Prostate gland (tissue), 2 donors: ENCODE measurements at regions not wholly inside any gene's neighbourhood (a gene's known extent, or its start where the extent isn't known, plus 50 kb on each side); places are given as distances from the start of the nearest gene placed in this dataset.

Experiments
- DNase-seq: peaks from one replicate; pipeline ENCODE4 v3.0.0-alpha.2; 2019; ENCODE audit warnings: low spot score
- H3K27ac ChIP-seq, 2 donors: fragments of 200-600 bp; sonication (generic); 2 replicates each; pipeline ENCODE4 v1.5.1; 2017 to 2019
- H3K27me3 ChIP-seq: fragments of 200-600 bp; sonication (generic); replicated peaks from 2 replicates; pipeline ENCODE4 v1.5.1; 2019; ENCODE audit not compliant: insufficient read depth
- H3K36me3 ChIP-seq, 2 donors: fragments of 200-600 bp; sonication (generic); 1 replicate in 1 of 2; 2 replicates in 1 of 2; pipeline versions ENCODE4 v1.5.1 to v1.8.1; 2017 to 2019
- H3K4me1 ChIP-seq: fragments of 200-600 bp; sonication (generic); replicated peaks from 2 replicates; pipeline ENCODE4 v1.5.1; 2019
- H3K4me3 ChIP-seq, 2 donors: fragments of 200-600 bp; sonication (generic); 2 replicates each; pipeline ENCODE4 v1.5.1; 2017 to 2019
- H3K9me3 ChIP-seq: fragments of 200-600 bp; sonication (generic); 2 replicates; pipeline ENCODE4 v1.5.1; 2017
- CTCF ChIP-seq, 4 experiments: fragments of 200-600 bp in 2 of 4; fragments of 450-650 bp in 2 of 4; sonication (generic) in 2 of 4; IDR thresholded peaks; 1 replicate in 3 of 4; 2 replicates in 1 of 4; pipeline ENCODE4 v1.5.1; 2016 to 2019; ENCODE audit warnings: antibody characterized with exemption in 4 of 4, mild to moderate bottlenecking in 2 of 4, moderate library complexity in 2 of 4
- POLR2A ChIP-seq: fragments of 450-650 bp; IDR thresholded peaks from one replicate; pipeline ENCODE4 v1.6.1; 2016; ENCODE audit warnings: antibody characterized with exemption, mild to moderate bottlenecking
- POLR2AphosphoS5 ChIP-seq: sonication (generic); formaldehyde crosslinking; IDR thresholded peaks from one replicate; pipeline ENCODE4 v1.6.1; 2017; ENCODE audit warnings: antibody characterized with exemption
- WGBS: methylation state at CpG from one replicate; pipeline ENCODE4 v1.1.5; 2018; 5-methylcytosine and 5-hydroxymethylcytosine counted together
- intact Hi-C: fragments of 100-400 bp; cut with DNase I; formaldehyde crosslinking; loops from one replicate; pipeline ENCODE4 v1.14.2; 2022

- Histone ChIP-seq H3K27me3 (no peaks in the 10 kb centered on the region), H3K4me3 (no peak overlapping the region), H3K9me3 (no peaks in the 10 kb centered on the region), H3K36me3 (no peaks in the 10 kb centered on the region), H3K27ac (no peak overlapping the region), H3K4me1 (no peaks in the 10 kb centered on the region)
- no peak for DNase-seq
- WGBS, result 76% methylated on average over 8 of the region's 8 CpGs
- intact Hi-C loops, result no loop called here
- TF ChIP-seq POLR2AphosphoS5, result no peak
- TF ChIP-seq CTCF (IDR thresholded peaks at IDR 0.05), result no peak
- TF ChIP-seq POLR2A, result no peak
Observed at GRCh38 chr18:73232933-73233332, 365.1 kb upstream of the NETO1 start.

GRCh38 chr18:73220663-73221062 lies 352.9 kb upstream of the NETO1 start:
- Histone ChIP-seq H3K27ac (no peak overlapping the region), H3K9me3 (no peaks in the 10 kb centered on the region), H3K4me3 (no peak overlapping the region), H3K27me3 (no peaks in the 10 kb centered on the region), H3K36me3 (no peaks in the 10 kb centered on the region), H3K4me1 (no peaks in the 10 kb centered on the region)
- DNase-seq, result no peak
- no peak for TF ChIP-seq POLR2AphosphoS5
- TF ChIP-seq CTCF (IDR thresholded peaks at IDR 0.05), result no peak
- TF ChIP-seq POLR2A, result no peak
- WGBS, result 95% methylated on average over 5 of the region's 5 CpGs
- intact Hi-C loops, result no loop called here

GRCh38 chr18:73218293-73218692 lies 350.5 kb upstream of the NETO1 start:
- no peak for DNase-seq
- Histone ChIP-seq H3K9me3 (no peaks in the 10 kb centered on the region), H3K27me3 (no peaks in the 10 kb centered on the region), H3K4me1 (no peaks in the 10 kb centered on the region), H3K36me3 (no peaks in the 10 kb centered on the region), H3K27ac (no peak overlapping the region), H3K4me3 (no peak overlapping the region)
- 76% methylated on average over 2 of the region's 2 CpGs for WGBS
- intact Hi-C loops, result no loop called here
- no peak for TF ChIP-seq POLR2A
- TF ChIP-seq POLR2AphosphoS5, result no peak
- TF ChIP-seq CTCF (IDR thresholded peaks at IDR 0.05), result no peak

GRCh38 chr18:73214970-73215369 lies 347.2 kb upstream of the NETO1 start:
- Histone ChIP-seq H3K27ac (no peak overlapping the region), H3K9me3 (no peaks in the 10 kb centered on the region), H3K4me3 (no peak overlapping the region), H3K27me3 (no peaks in the 10 kb centered on the region), H3K36me3 (no peaks in the 10 kb centered on the region), H3K4me1 (no peaks in the 10 kb centered on the region)
- WGBS, result 74% methylated on average over 7 of the region's 7 CpGs
- intact Hi-C loops, result no loop called here
- DNase-seq, result no peak
- TF ChIP-seq POLR2A (no peak), CTCF (IDR thresholded peaks at IDR 0.05) (no peak), POLR2AphosphoS5 (no peak)

GRCh38 chr18:73212442-73212841 lies 344.7 kb upstream of the NETO1 start:
- no peaks in the 10 kb centered on the region for H3K4me1 ChIP-seq
- no peaks in the 10 kb centered on the region for H3K27me3 ChIP-seq
- WGBS, result 84% methylated on average over 4 of the region's 4 CpGs
- no peaks in the 10 kb centered on the region for H3K9me3 ChIP-seq
- no peak overlapping the region for H3K27ac ChIP-seq
- no peaks in the 10 kb centered on the region for H3K36me3 ChIP-seq
- TF ChIP-seq POLR2AphosphoS5, result no peak
- no peak for TF ChIP-seq CTCF (IDR thresholded peaks at IDR 0.05)
- TF ChIP-seq POLR2A, result no peak
- intact Hi-C loops, result no loop called here
- DNase-seq, result no peak
- H3K4me3 ChIP-seq, result no peak overlapping the region
